NK-92 (cell line): ENCODE measurements at regions not wholly inside any gene's neighbourhood (a gene's known extent, or its start where the extent isn't known, plus 50 kb on each side); places are given as distances from the start of the nearest gene placed in this dataset.

ENCODE experiments used
- DNase-seq: peaks from one replicate; lab custom pipeline; 2025; ENCODE audit not compliant: unreplicated experiment; lab: John Stamatoyannopoulos, UW

- no peak for DNase-seq
Observed at GRCh38 chr2:57965961-57966360, 80.6 kb upstream of the VRK2 start.

GRCh38 chr2:57973621-57974186, 72.9 kb upstream of the VRK2 start:
- no peak for DNase-seq

GRCh38 chr2:57979158-57979557, 67.4 kb upstream of the VRK2 start:
- no peak for DNase-seq

- no peak for DNase-seq
Observed at GRCh38 chr2:57981083-57981768, 65.4 kb upstream of the VRK2 start.

GRCh38 chr2:57987835-57988573, 58.6 kb upstream of the VRK2 start:
- DNase-seq: no peak

GRCh38 chr2:57990118-57990725, 56.4 kb upstream of the VRK2 start:
- DNase-seq: no peak
